ENCODE measurements at regions not wholly inside any gene's neighbourhood (a gene's known extent, or its start where the extent isn't known, plus 50 kb on each side); places are given as distances from the start of the nearest gene placed in this dataset.

GRCh38 chr14:78092040-78092439 is 78.1 kb upstream of the NRXN3 start:
- Histone ChIP-seq H3K4me2 (ENCODE audit: low read length) (no peak overlapping the region), H3K27ac (ENCODE audit: low read depth, low read length, poor library complexity, severe bottlenecking) (no peak overlapping the region), H3K79me2 (ENCODE audit: insufficient read depth, low read depth, low read length) (no peaks in the 10 kb centered on the region), H3K9me3 (ENCODE audit: low read length) (no peaks in the 10 kb centered on the region), H3K9me2 (ENCODE audit: insufficient read depth, low read length) (no peaks in the 10 kb centered on the region), H4K20me1 (ENCODE audit: insufficient read depth, low read length) (no peaks in the 10 kb centered on the region), H2AFZ (ENCODE audit: low read length) (no peak overlapping the region), H3K4me1 (ENCODE audit: insufficient read depth, low read length, poor library complexity, severe bottlenecking) (no peaks in the 10 kb centered on the region), H3K4me3 (ENCODE audit: low read depth, low read length, poor library complexity, severe bottlenecking) (no peak overlapping the region), H3K36me3 (ENCODE audit: insufficient read depth, low read length) (no peaks in the 10 kb centered on the region)
- ChIA-PET CTCF (ENCODE audit: unreplicated experiment) (no interaction called here), POLR2A (no interaction called here)
- BruUV-seq (replicated peaks) = no TSS peak
- no peak for DNase-seq (ENCODE audit: low spot score)
- TF ChIP-seq CTCF (conservative IDR thresholded peaks at IDR 0.05; ENCODE audit: low read length) = no peak
- no peak for TF ChIP-seq EZH2phosphoT487 (IDR thresholded peaks at IDR 0.05; ENCODE audit: borderline replicate concordance, low read depth, low read length)
- intact Hi-C loops (cut with micrococcal nuclease; ENCODE audit: unreplicated experiment) = no loop called here

- no peaks in the 10 kb centered on the region for H3K36me3 ChIP-seq (ENCODE audit: insufficient read depth, low read length)
- ChIA-PET POLR2A (interaction anchor here (0.5 to 0.6 kb wide), 2 partner anchors 16 to 35 kb away, joined by 3 to 10 read pairs; no protein-coding TSS in a partner anchor), CTCF (ENCODE audit: unreplicated experiment) (no interaction called here)
- intact Hi-C loops (cut with micrococcal nuclease; ENCODE audit: unreplicated experiment) = no loop called here
- H3K4me2 ChIP-seq (ENCODE audit: low read length) = no peak overlapping the region
- no peaks in the 10 kb centered on the region for H4K20me1 ChIP-seq (ENCODE audit: insufficient read depth, low read length)
- no TSS peak for BruUV-seq (replicated peaks)
- H3K4me3 ChIP-seq (ENCODE audit: low read depth, low read length, poor library complexity, severe bottlenecking) = no peak overlapping the region
- no peak for TF ChIP-seq EZH2phosphoT487 (IDR thresholded peaks at IDR 0.05; ENCODE audit: borderline replicate concordance, low read depth, low read length)
- TF ChIP-seq CTCF (conservative IDR thresholded peaks at IDR 0.05; ENCODE audit: low read length) = no peak
- no peak overlapping the region for H2AFZ ChIP-seq (ENCODE audit: low read length)
- H3K4me1 ChIP-seq (ENCODE audit: insufficient read depth, low read length, poor library complexity, severe bottlenecking) = no peaks in the 10 kb centered on the region
- no peak overlapping the region for H3K27ac ChIP-seq (ENCODE audit: low read depth, low read length, poor library complexity, severe bottlenecking)
- H3K9me2 ChIP-seq (ENCODE audit: insufficient read depth, low read length) = no peaks in the 10 kb centered on the region
- H3K79me2 ChIP-seq (ENCODE audit: insufficient read depth, low read depth, low read length) = no peaks in the 10 kb centered on the region
- DNase-seq (ENCODE audit: low spot score) = no peak
- no peaks in the 10 kb centered on the region for H3K9me3 ChIP-seq (ENCODE audit: low read length)
These were observed 66.9 kb upstream of the NRXN3 start for GRCh38 chr14:78103271-78103670.

GRCh38 chr14:78104160-78104559 is 66.0 kb upstream of the NRXN3 start:
- TF ChIP-seq CTCF (conservative IDR thresholded peaks at IDR 0.05; ENCODE audit: low read length) (no peak), EZH2phosphoT487 (IDR thresholded peaks at IDR 0.05; ENCODE audit: borderline replicate concordance, low read depth, low read length) (no peak)
- Histone ChIP-seq H3K4me3 (ENCODE audit: low read depth, low read length, poor library complexity, severe bottlenecking) (no peak overlapping the region), H3K9me2 (ENCODE audit: insufficient read depth, low read length) (no peaks in the 10 kb centered on the region), H3K9me3 (ENCODE audit: low read length) (no peaks in the 10 kb centered on the region), H4K20me1 (ENCODE audit: insufficient read depth, low read length) (no peaks in the 10 kb centered on the region), H3K4me2 (ENCODE audit: low read length) (no peak overlapping the region), H3K27ac (ENCODE audit: low read depth, low read length, poor library complexity, severe bottlenecking) (no peak overlapping the region), H2AFZ (ENCODE audit: low read length) (no peak overlapping the region), H3K79me2 (ENCODE audit: insufficient read depth, low read depth, low read length) (no peaks in the 10 kb centered on the region), H3K4me1 (ENCODE audit: insufficient read depth, low read length, poor library complexity, severe bottlenecking) (no peaks in the 10 kb centered on the region), H3K36me3 (ENCODE audit: insufficient read depth, low read length) (no peaks in the 10 kb centered on the region)
- no TSS peak for BruUV-seq (replicated peaks)
- CTCF ChIA-PET (ENCODE audit: unreplicated experiment) = no interaction called here
- no peak for DNase-seq (ENCODE audit: low spot score)
- intact Hi-C loops (cut with micrococcal nuclease; ENCODE audit: unreplicated experiment) = no loop called here
- POLR2A ChIA-PET = no interaction called here
